ENCODE measurements at regions not wholly inside any gene's neighbourhood (a gene's known extent, or its start where the extent isn't known, plus 50 kb on each side); places are given as distances from the start of the nearest gene placed in this dataset.

GRCh38 chr2:236685361-236685760 is 115.7 kb downstream of the ACKR3 start:
- TF ChIP-seq FOSL1 (tag; conservative IDR thresholded peaks at IDR 0.05) (no peak), EZH2 (IDR thresholded peaks at IDR 0.05; ENCODE audit: borderline replicate concordance, low read depth, low read length) (no peak), ZNF121 (CRISPR knock-in tag; conservative IDR thresholded peaks at IDR 0.05) (no peak), ELK1 (CRISPR knock-in tag; IDR thresholded peaks at IDR 0.05) (no peak), PHF8 (IDR thresholded peaks at IDR 0.05; ENCODE audit: borderline replicate concordance, low read length) (no peak), ZNF561 (CRISPR knock-in tag; conservative IDR thresholded peaks at IDR 0.05) (no peak), CHD4 (IDR thresholded peaks at IDR 0.05; ENCODE audit: insufficient read depth, insufficient replicate concordance, low read depth, low read length, poor library complexity, severe bottlenecking) (no peak), BCL6 (CRISPR knock-in tag; IDR thresholded peaks at IDR 0.05) (no peak), ADNP (tag; IDR thresholded peaks at IDR 0.05) (no peak), ZBTB40 (IDR thresholded peaks at IDR 0.05) (no peak), ZBTB40 (CRISPR knock-in tag; IDR thresholded peaks at IDR 0.05) (no peak), SPI1 (IDR thresholded peaks at IDR 0.05; ENCODE audit: borderline replicate concordance, low read depth, low read length) (no peak), PCBP1 (IDR thresholded peaks at IDR 0.05; ENCODE audit: low read depth, low read length, poor library complexity, severe bottlenecking) (no peak), NFE2L1 (tag; IDR thresholded peaks at IDR 0.05; ENCODE audit: borderline replicate concordance, low read depth) (no peak)

All from K562 (cell line).